NT2/D1 (cell line): ENCODE measurements at regions not wholly inside any gene's neighbourhood (a gene's known extent, or its start where the extent isn't known, plus 50 kb on each side); places are given as distances from the start of the nearest gene placed in this dataset.

ENCODE experiments used
- DNase-seq: peaks from one replicate; pipeline ENCODE4 v3.0.0-alpha.2; 2011; ENCODE audit warnings: low read depth, low spot score
- H3K27me3 ChIP-seq: 2 replicates; pipeline ENCODE4 v1.6.0; 2011; ENCODE audit warnings: mild to moderate bottlenecking; ENCODE audit not compliant: insufficient read length, insufficient read depth
- H3K36me3 ChIP-seq: 2 replicates; pipeline ENCODE4 v1.6.1; 2011; ENCODE audit warnings: mild to moderate bottlenecking, low read length, mixed read lengths; ENCODE audit not compliant: insufficient read depth, insufficient read length
- H3K4me1 ChIP-seq: 2 replicates; pipeline ENCODE4 v1.5.1; 2011; ENCODE audit not compliant: insufficient read depth, insufficient read length
- H3K4me3 ChIP-seq: 2 replicates; pipeline ENCODE4 v1.5.1; 2011; ENCODE audit warnings: low read depth; ENCODE audit not compliant: insufficient read length
- H3K9ac ChIP-seq: 2 replicates; pipeline ENCODE4 v1.6.0; 2011; ENCODE audit warnings: low read depth; ENCODE audit not compliant: insufficient read length
- H3K9me3 ChIP-seq: 2 replicates; pipeline ENCODE4 v1.5.1; 2011; ENCODE audit warnings: mild to moderate bottlenecking, low read length; ENCODE audit not compliant: insufficient read depth
- SUZ12 ChIP-seq: IDR thresholded peaks from 2 replicates; pipeline ENCODE4 v1.6.1; 2011; ENCODE audit not compliant: insufficient read length, insufficient read depth; ENCODE audit errors: extremely low read depth
- YY1 ChIP-seq: IDR thresholded peaks from 2 replicates; pipeline ENCODE4 v1.6.1; 2011; ENCODE audit not compliant: insufficient read length, insufficient read depth
- ZNF274 ChIP-seq: IDR thresholded peaks from 2 replicates; pipeline ENCODE4 v1.6.1; 2011; ENCODE audit warnings: mild to moderate bottlenecking, low read depth, low read length

- H3K4me3 ChIP-seq = no peak overlapping the region
- no peak for DNase-seq
- no peaks in the 10 kb centered on the region for H3K9me3 ChIP-seq
- H3K4me1 ChIP-seq = no peaks in the 10 kb centered on the region
- H3K36me3 ChIP-seq = no peaks in the 10 kb centered on the region
- TF ChIP-seq ZNF274 (no peak), YY1 (no peak), SUZ12 (no peak)
- H3K27me3 ChIP-seq = no peaks in the 10 kb centered on the region
- H3K9ac ChIP-seq = no peak overlapping the region
Observed at GRCh38 chr10:109149666-109150350, 773.5 kb downstream of the XPNPEP1 start.

DNA sequence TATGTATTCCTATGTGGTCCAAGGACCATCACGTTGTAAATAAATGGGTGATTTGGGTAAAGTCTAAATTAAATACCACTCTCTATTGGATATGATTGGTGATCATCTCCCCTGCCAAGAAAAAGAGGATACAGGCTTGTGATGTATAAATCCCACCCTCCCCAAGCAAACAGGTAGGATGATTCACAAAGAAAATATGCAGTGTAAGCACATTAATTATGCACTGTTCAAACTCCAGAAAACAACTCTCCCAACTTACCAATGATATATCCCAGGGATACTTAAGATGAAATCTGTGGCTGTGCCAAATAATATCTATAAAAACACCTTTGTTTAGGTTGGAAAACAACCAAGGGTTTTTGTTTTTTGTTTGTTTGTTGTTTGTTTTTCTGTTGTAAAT, 795.9 kb downstream of the XPNPEP1 start:
- Histone ChIP-seq H3K36me3 (no peaks in the 10 kb centered on the region), H3K27me3 (no peaks in the 10 kb centered on the region), H3K4me1 (no peaks in the 10 kb centered on the region), H3K9me3 (no peaks in the 10 kb centered on the region), H3K4me3 (no peak overlapping the region), H3K9ac (no peak overlapping the region)
- no peak for TF ChIP-seq ZNF274
- no peak for TF ChIP-seq YY1
- no peak for TF ChIP-seq SUZ12
- no peak for DNase-seq

GRCh38 chr10:109126541-109126940, 796.8 kb downstream of the XPNPEP1 start:
- Histone ChIP-seq H3K27me3 (no peaks in the 10 kb centered on the region), H3K36me3 (no peaks in the 10 kb centered on the region), H3K9me3 (no peaks in the 10 kb centered on the region), H3K9ac (no peak overlapping the region), H3K4me1 (no peaks in the 10 kb centered on the region), H3K4me3 (no peak overlapping the region)
- no peak for DNase-seq
- no peak for TF ChIP-seq SUZ12

- TF ChIP-seq YY1 (no peak), ZNF274 (no peak), SUZ12 (no peak)
- H3K36me3 ChIP-seq = no peaks in the 10 kb centered on the region
- H3K4me3 ChIP-seq = no peak overlapping the region
- no peak overlapping the region for H3K9ac ChIP-seq
- no peak for DNase-seq
- H3K4me1 ChIP-seq = no peaks in the 10 kb centered on the region
- H3K27me3 ChIP-seq = no peaks in the 10 kb centered on the region
- no peaks in the 10 kb centered on the region for H3K9me3 ChIP-seq
Observed at GRCh38 chr10:109126016-109126415, 797.3 kb downstream of the XPNPEP1 start.

DNA sequence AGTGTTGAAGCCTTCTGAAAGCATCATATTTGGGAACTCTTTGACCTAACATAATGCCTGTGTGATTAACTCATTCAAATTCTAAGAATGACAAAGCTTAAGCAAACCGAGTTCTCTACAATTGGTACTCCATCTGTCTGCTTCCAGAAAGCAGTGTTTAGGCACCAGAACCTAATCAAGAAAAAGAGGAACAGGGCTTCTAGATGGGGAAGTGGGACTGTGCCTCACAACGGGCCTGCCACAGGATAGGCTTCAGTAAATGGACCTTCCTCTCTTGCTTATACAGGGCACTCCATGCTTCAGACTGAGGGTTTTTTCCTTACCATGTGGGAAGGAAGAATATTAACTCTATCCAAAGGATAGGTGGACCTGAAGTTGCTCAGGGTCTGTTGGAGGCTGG, 808.1 kb downstream of the XPNPEP1 start:
- DNase-seq = no peak
- no peak for TF ChIP-seq ZNF274
- no peak for TF ChIP-seq SUZ12
- TF ChIP-seq YY1 = no peak

DNA sequence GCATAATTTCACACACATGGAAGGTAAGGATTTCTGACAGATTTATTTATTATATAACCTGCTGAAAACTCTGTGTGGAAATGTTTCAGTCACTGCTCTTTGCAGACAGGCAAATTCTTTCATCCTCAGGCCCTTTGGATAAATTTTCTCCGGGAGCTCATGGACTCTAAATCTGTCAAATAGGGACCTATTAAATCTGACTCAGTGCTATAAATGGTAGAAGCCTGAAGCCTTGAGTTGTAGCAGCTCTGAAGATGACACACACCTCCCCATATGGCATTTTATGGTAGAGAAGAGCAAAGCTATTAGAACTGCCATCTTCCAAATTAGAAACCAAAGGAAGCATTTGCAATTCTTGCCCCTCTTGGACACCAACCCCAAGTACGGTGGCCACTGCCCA, 808.7 kb downstream of the XPNPEP1 start:
- Histone ChIP-seq H3K4me3 (no peak overlapping the region), H3K4me1 (no peaks in the 10 kb centered on the region), H3K36me3 (no peaks in the 10 kb centered on the region), H3K27me3 (no peaks in the 10 kb centered on the region), H3K9me3 (no peaks in the 10 kb centered on the region), H3K9ac (no peak overlapping the region)
- DNase-seq = no peak
- TF ChIP-seq SUZ12 (no peak), YY1 (no peak), ZNF274 (no peak)

More for the DNA sequence above, 808.1 kb downstream of the XPNPEP1 start:
- H3K9ac ChIP-seq = no peak overlapping the region
- no peak overlapping the region for H3K4me3 ChIP-seq
- no peaks in the 10 kb centered on the region for H3K4me1 ChIP-seq
- H3K27me3 ChIP-seq = no peaks in the 10 kb centered on the region
- H3K9me3 ChIP-seq = no peaks in the 10 kb centered on the region
- no peaks in the 10 kb centered on the region for H3K36me3 ChIP-seq

DNA sequence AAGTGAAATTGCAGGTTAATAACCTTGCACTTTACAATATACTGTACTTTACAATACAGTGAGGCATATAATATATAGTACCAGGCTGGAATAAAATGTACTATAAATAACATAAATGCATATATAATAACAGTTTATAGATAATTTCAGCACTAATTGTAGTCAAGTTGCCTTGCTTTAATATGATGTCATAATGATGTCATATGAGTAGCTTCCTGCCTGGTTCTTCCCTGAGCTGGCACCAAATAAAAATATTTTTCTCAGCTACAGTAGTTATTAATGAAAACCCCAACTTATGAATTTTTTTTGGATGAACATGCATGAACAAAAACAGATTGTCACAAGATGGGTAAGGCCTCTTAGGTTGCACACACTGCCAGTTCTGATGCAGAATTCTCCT, 816.7 kb downstream of the XPNPEP1 start:
- H3K9me3 ChIP-seq = no peaks in the 10 kb centered on the region
- H3K27me3 ChIP-seq = no peaks in the 10 kb centered on the region
- TF ChIP-seq ZNF274 = no peak
- no peak for TF ChIP-seq SUZ12
- TF ChIP-seq YY1 = no peak
- no peak overlapping the region for H3K9ac ChIP-seq
- no peaks in the 10 kb centered on the region for H3K4me1 ChIP-seq
- H3K36me3 ChIP-seq = no peaks in the 10 kb centered on the region
- no peak for DNase-seq
- no peak overlapping the region for H3K4me3 ChIP-seq

GRCh38 chr10:109105725-109106124, 817.6 kb downstream of the XPNPEP1 start:
- no peaks in the 10 kb centered on the region for H3K9me3 ChIP-seq
- TF ChIP-seq ZNF274 = no peak
- TF ChIP-seq SUZ12 = no peak
- no peak for TF ChIP-seq YY1
- H3K4me1 ChIP-seq = no peaks in the 10 kb centered on the region
- H3K9ac ChIP-seq = no peak overlapping the region
- H3K27me3 ChIP-seq = no peaks in the 10 kb centered on the region
- DNase-seq = no peak
- H3K36me3 ChIP-seq = no peaks in the 10 kb centered on the region
- H3K4me3 ChIP-seq = no peak overlapping the region
